ENCODE measurements at regions not wholly inside any gene's neighbourhood (a gene's known extent, or its start where the extent isn't known, plus 50 kb on each side); places are given as distances from the start of the nearest gene placed in this dataset.

DNA sequence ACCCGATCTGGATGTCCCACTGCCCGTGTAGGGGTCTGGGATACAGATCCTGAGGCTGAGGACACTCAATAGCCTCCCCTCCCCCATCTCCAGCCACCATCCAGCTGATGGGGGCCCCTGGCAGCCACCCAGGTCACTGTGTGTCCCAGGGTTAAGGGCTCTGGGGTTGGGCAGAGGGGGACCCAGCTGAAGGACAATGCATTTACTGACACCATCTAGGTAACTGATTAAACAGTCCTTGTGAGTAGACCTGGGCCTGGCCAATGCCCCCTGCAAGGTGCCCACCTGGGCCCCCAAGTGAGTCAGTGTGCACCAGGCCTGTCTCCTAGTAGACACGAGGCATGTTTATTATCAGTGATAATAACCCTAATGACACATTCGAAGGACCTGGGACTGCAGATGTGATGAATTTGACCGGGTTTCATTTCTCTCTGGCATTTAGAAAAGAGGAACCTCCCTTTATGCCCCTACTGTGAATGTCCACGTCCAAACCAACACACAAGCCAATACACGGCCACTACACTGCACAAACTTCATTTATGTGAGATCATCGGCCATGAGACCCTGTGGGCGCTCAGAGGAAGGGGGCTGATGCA lies 261.9 kb upstream of the FOXF1 start:
- FAIRE-seq (no peak), DNase-seq (ENCODE audit: low read depth, low spot score) (no peak)
- Histone ChIP-seq H3K9ac (replicated peaks; ENCODE audit: extremely low read depth, insufficient read depth, low read length) (no peak overlapping the region), H3K4me3 (replicated peaks in 1 of 3; ENCODE audit: insufficient read depth in 1 of 3, low read depth in 1 of 3, low read length in 3 of 3) (no peak overlapping the region), H2AFZ (ENCODE audit: low read depth, low read length) (no peak overlapping the region), H3K4me1 (ENCODE audit: control insufficient read depth, extremely low read depth, insufficient read depth, low read length) (no peaks in the 10 kb centered on the region), H3K79me2 (ENCODE audit: control insufficient read depth, insufficient read depth, low read length) (no peaks in the 10 kb centered on the region), H3K9me1 (replicated peaks; ENCODE audit: control insufficient read depth, extremely low read depth, insufficient read depth, low read length) (no peaks in the 10 kb centered on the region), H3K4me2 (ENCODE audit: insufficient read depth, low read length) (no peak overlapping the region), H3K9me3 (replicated peaks; ENCODE audit: control insufficient read depth, insufficient read depth, low read length) (no peaks in the 10 kb centered on the region), H3K27me3 (ENCODE audit: control insufficient read depth in 2 of 2, insufficient read depth in 2 of 2, low read length in 2 of 2) (peaks cover 0 to 3% of the 10 kb centered on the region in 2 experiments), H3K27ac (ENCODE audit: insufficient read depth, low read depth, low read length) (no peak overlapping the region), H3K36me3 (ENCODE audit: control insufficient read depth in 2 of 2, extremely low read depth in 1 of 2, insufficient read depth in 2 of 2, low read length in 2 of 2) (no peaks in the 10 kb centered on the region), H4K20me1 (replicated peaks; ENCODE audit: control insufficient read depth, extremely low read depth, insufficient read depth, low read length) (no peaks in the 10 kb centered on the region)
- dilution Hi-C loops (cut with MboI; ENCODE audit: extremely low pct_ligation_motif_present, low sequenced_read_pairs): no loop called here
- ChIA-PET POLR2A (no interaction called here), CTCF (interaction anchor here (2.3 kb wide), 1 partner anchor 269 kb away, joined by 14 read pairs; no protein-coding TSS in a partner anchor)
- BruUV-seq (replicated peaks): no TSS peak
- TF ChIP-seq MYC (IDR thresholded peaks at IDR 0.05; ENCODE audit: low read depth, low read length): no peak
- no peak for TF ChIP-seq CTCF (IDR thresholded peaks at IDR 0.05; ENCODE audit: extremely low read depth in 1 of 2, insufficient read depth in 1 of 2, low read depth in 1 of 2, low read length in 2 of 2)
- no peak for TF ChIP-seq GATA2 (IDR thresholded peaks at IDR 0.05; ENCODE audit: insufficient read depth, insufficient read length, low read depth, low read length)
- intact Hi-C loops (cut with micrococcal nuclease): no loop called here

- intact Hi-C loops (cut with micrococcal nuclease) (loop anchor here (5.0 kb wide), 1 partner anchor 93 kb away; no protein-coding TSS in a partner anchor), dilution Hi-C loops (cut with MboI; ENCODE audit: extremely low pct_ligation_motif_present, low sequenced_read_pairs) (no loop called here)
- TF ChIP-seq, protein P1, sequence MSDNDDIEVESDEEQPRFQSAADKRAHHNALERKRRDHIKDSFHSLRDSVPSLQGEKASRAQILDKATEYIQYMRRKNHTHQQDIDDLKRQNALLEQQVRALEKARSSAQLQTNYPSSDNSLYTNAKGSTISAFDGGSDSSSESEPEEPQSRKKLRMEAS (IDR thresholded peaks at IDR 0.05; ENCODE audit: insufficient read depth, insufficient read length): no peak
- no peak for TF ChIP-seq POLR2AphosphoS5 (IDR thresholded peaks at IDR 0.05; ENCODE audit: insufficient read depth, low read depth, low read length)
- no peak for TF ChIP-seq GATA2 (IDR thresholded peaks at IDR 0.05; ENCODE audit: insufficient read depth, insufficient read length, low read depth, low read length)
- TF ChIP-seq JUN (IDR thresholded peaks at IDR 0.05; ENCODE audit: borderline replicate concordance, insufficient read depth, insufficient read length, low read depth): no peak
- TF ChIP-seq MYC (IDR thresholded peaks at IDR 0.05; ENCODE audit: low read depth, low read length): no peak
- no peak for TF ChIP-seq CTCF (IDR thresholded peaks at IDR 0.05; ENCODE audit: extremely low read depth in 1 of 2, insufficient read depth in 1 of 2, low read depth in 1 of 2, low read length in 2 of 2)
- no peak for TF ChIP-seq POLR2A (IDR thresholded peaks at IDR 0.05; ENCODE audit: low read depth, low read length)
- TF ChIP-seq FOS (IDR thresholded peaks at IDR 0.05; ENCODE audit: borderline replicate concordance, insufficient read depth, low read length): no peak
- TF ChIP-seq EZH2 (IDR thresholded peaks at IDR 0.05; ENCODE audit: borderline replicate concordance, low read depth, low read length, severe bottlenecking): no peak
- Histone ChIP-seq H3K9me1 (replicated peaks; ENCODE audit: control insufficient read depth, extremely low read depth, insufficient read depth, low read length) (no peaks in the 10 kb centered on the region), H3K4me2 (ENCODE audit: insufficient read depth, low read length) (no peak overlapping the region), H4K20me1 (replicated peaks; ENCODE audit: control insufficient read depth, extremely low read depth, insufficient read depth, low read length) (no peaks in the 10 kb centered on the region), H2AFZ (ENCODE audit: low read depth, low read length) (no peak overlapping the region), H3K4me1 (ENCODE audit: control insufficient read depth, extremely low read depth, insufficient read depth, low read length) (no peaks in the 10 kb centered on the region), H3K4me3 (replicated peaks in 1 of 3; ENCODE audit: insufficient read depth in 1 of 3, low read depth in 1 of 3, low read length in 3 of 3) (no peak overlapping the region), H3K36me3 (ENCODE audit: control insufficient read depth in 2 of 2, extremely low read depth in 1 of 2, insufficient read depth in 2 of 2, low read length in 2 of 2) (no peaks in the 10 kb centered on the region), H3K9ac (replicated peaks; ENCODE audit: extremely low read depth, insufficient read depth, low read length) (no peak overlapping the region), H3K79me2 (ENCODE audit: control insufficient read depth, insufficient read depth, low read length) (no peaks in the 10 kb centered on the region), H3K27me3 (ENCODE audit: control insufficient read depth in 2 of 2, insufficient read depth in 2 of 2, low read length in 2 of 2) (peaks cover 0 to 3% of the 10 kb centered on the region in 2 experiments), H3K9me3 (replicated peaks; ENCODE audit: control insufficient read depth, insufficient read depth, low read length) (no peaks in the 10 kb centered on the region), H3K27ac (ENCODE audit: insufficient read depth, low read depth, low read length) (no peak overlapping the region)
- BruUV-seq (replicated peaks): no TSS peak
- ChIA-PET POLR2A (no interaction called here), CTCF (interaction anchor here (7.7 kb wide), 1 partner anchor 269 kb away, joined by 471 read pairs; no protein-coding TSS in a partner anchor)
- no peak for DNase-seq (ENCODE audit: low read depth, low spot score)
- no peak for FAIRE-seq
Observed at GRCh38 chr16:86249631-86250030, 260.7 kb upstream of the FOXF1 start.

Data from endothelial cell of umbilical vein (primary cell).